HG03378 (cell line): ENCODE measurements at regions not wholly inside any gene's neighbourhood (a gene's known extent, or its start where the extent isn't known, plus 50 kb on each side); places are given as distances from the start of the nearest gene placed in this dataset.
"Not testable (repeated sequence)": the region's sequence is repeated elsewhere in the genome, so short reads cannot be mapped to it uniquely, and the experiment has no call there.

Experiments
- ATAC-seq: cut with Tn5 transposase; IDR thresholded peaks from one replicate; pipeline ENCODE4 v1.9.1; 2021; ENCODE audit warnings: mild to moderate bottlenecking, moderate library complexity; ENCODE audit not compliant: unreplicated experiment

- ATAC-seq: no peak
Observed at GRCh38 chr1:8171751-8172464, 145.8 kb upstream of the ERRFI1 start.

GRCh38 chr1:8170059-8170835 lies 144.1 kb upstream of the ERRFI1 start:
- no peak for ATAC-seq

- ATAC-seq: peak; percentile 64
Observed at GRCh38 chr1:8169364-8170058, 143.4 kb upstream of the ERRFI1 start.

- ATAC-seq: no peak
Observed at GRCh38 chr1:8167936-8168335, 141.8 kb upstream of the ERRFI1 start.

GRCh38 chr1:8166406-8166805 lies 140.3 kb upstream of the ERRFI1 start:
- no peak for ATAC-seq

- ATAC-seq: no peak
Observed at GRCh38 chr1:8165595-8166360, 139.7 kb upstream of the ERRFI1 start.

- ATAC-seq: no peak
Observed at GRCh38 chr1:8164670-8165069, 138.6 kb upstream of the ERRFI1 start.

- no peak for ATAC-seq
Observed at GRCh38 chr1:8163039-8163438, 136.9 kb upstream of the ERRFI1 start.

GRCh38 chr1:8162168-8162567 lies 136.1 kb upstream of the ERRFI1 start:
- ATAC-seq: no peak

- no peak for ATAC-seq
Observed at GRCh38 chr1:8161546-8162105, 135.5 kb upstream of the ERRFI1 start.

- no peak for ATAC-seq
Observed at GRCh38 chr1:8159470-8160024, 133.4 kb upstream of the ERRFI1 start.

GRCh38 chr1:8158995-8159394 lies 132.9 kb upstream of the ERRFI1 start:
- no peak for ATAC-seq

GRCh38 chr1:8157765-8158164 lies 131.7 kb upstream of the ERRFI1 start:
- no peak for ATAC-seq

GRCh38 chr1:8155528-8156186 lies 129.5 kb upstream of the ERRFI1 start:
- no peak for ATAC-seq

- ATAC-seq: no peak
Observed at GRCh38 chr1:8154621-8155052, 128.5 kb upstream of the ERRFI1 start.

GRCh38 chr1:8153961-8154360 lies 127.9 kb upstream of the ERRFI1 start:
- ATAC-seq: no peak

GRCh38 chr1:8152731-8153702 lies 126.9 kb upstream of the ERRFI1 start:
- ATAC-seq: no peak

GRCh38 chr1:8151647-8152046 lies 125.5 kb upstream of the ERRFI1 start:
- no peak for ATAC-seq

- not testable (repeated sequence) for ATAC-seq
Observed at GRCh38 chr1:8149756-8150155, 123.6 kb upstream of the ERRFI1 start.
